Chondrocyte (in vitro differentiated cells): ENCODE measurements at regions not wholly inside any gene's neighbourhood (a gene's known extent, or its start where the extent isn't known, plus 50 kb on each side); places are given as distances from the start of the nearest gene placed in this dataset.

ENCODE experiments used
- DNase-seq: peaks from one replicate; pipeline ENCODE4 v3.0.0; 2021; ENCODE audit warnings: mixed read lengths, low spot score
- H3K27ac Mint-ChIP-seq: one replicate; pipeline ENCODE4 v1.8.0; 2021; ENCODE audit warnings: mild to moderate bottlenecking, moderate library complexity, mixed read lengths; ENCODE audit not compliant: unreplicated experiment
- H3K27me3 Mint-ChIP-seq: 2 replicates; pipeline ENCODE4 v1.8.0; 2021; ENCODE audit warnings: low read depth, mixed read lengths
- H3K36me3 Mint-ChIP-seq: 2 replicates; pipeline ENCODE4 v1.8.0; 2021; ENCODE audit warnings: low read depth, mixed read lengths
- H3K4me1 Mint-ChIP-seq: 2 replicates; pipeline ENCODE4 v1.8.0; 2021; ENCODE audit warnings: low read depth, mild to moderate bottlenecking, mixed read lengths
- H3K4me3 Mint-ChIP-seq: one replicate; pipeline ENCODE4 v1.8.0; 2021; ENCODE audit warnings: mild to moderate bottlenecking, moderate library complexity, mixed read lengths; ENCODE audit not compliant: unreplicated experiment
- H3K9me3 Mint-ChIP-seq: 2 replicates; pipeline ENCODE4 v1.8.0; 2021; ENCODE audit warnings: low read depth, mixed read lengths
- CTCF ChIP-seq: fragments of 200-600 bp; sonication (generic); IDR thresholded peaks from 2 replicates; pipeline ENCODE4 v1.5.0; 2021; ENCODE audit warnings: antibody characterized with exemption, mild to moderate bottlenecking, moderate library complexity

GRCh38 chr22:49202226-49202625, 625.4 kb downstream of the BRD1 start:
- TF ChIP-seq CTCF = no peak
- peaks cover 4% of the 10 kb centered on the region for H3K27me3 Mint-ChIP-seq
- H3K36me3 Mint-ChIP-seq = no peaks in the 10 kb centered on the region
- no peaks in the 10 kb centered on the region for H3K4me1 Mint-ChIP-seq
- H3K27ac Mint-ChIP-seq = no peak overlapping the region
- peaks cover 19% of the 10 kb centered on the region for H3K9me3 Mint-ChIP-seq
- H3K4me3 Mint-ChIP-seq = no peak overlapping the region
- DNase-seq = peak; percentile 44

DNA sequence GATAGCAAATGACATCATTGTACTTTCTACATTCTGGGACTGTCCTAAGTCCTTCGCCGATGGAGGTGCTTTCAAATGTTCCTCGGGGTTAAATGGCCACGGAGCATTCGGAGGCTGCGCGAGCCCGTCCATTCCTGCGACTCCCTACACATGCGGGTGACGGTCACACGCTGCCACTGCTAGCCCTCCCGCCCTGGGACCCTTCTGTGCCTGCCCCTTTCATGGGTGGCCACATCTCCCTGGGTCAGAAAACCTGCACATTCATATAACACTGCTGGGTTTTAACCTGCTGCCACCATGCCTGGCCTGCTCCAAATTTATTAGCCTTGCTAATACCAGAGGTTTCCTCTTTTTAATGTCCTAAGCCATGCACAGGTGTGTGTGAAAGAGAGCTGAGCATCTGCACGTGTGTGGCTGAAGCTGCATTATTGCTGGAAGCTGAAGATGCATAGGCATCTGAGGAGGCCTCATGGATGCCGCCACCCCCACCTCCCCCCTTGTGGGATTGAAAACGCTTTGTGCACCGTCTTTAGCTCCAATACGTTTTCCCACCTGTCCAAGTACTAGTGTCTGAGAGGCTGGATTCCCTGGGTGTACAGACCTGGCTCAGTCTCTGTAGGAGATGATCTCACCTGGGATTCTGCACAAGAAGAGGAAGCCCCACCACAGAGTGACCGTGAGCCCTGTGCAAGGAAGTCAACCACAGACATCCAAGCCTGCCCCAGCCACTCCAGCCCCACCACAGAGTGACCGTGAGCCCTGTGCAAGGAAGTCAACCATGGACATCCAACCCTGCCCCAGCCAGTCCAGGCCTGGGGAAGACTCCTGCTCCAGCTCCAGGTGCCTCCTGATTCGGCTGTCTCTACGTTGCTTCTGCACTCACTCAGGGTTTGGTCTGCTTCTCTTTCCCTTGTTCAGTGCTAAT, 626.4 kb downstream of the BRD1 start:
- no peak overlapping the region for H3K4me3 Mint-ChIP-seq
- peaks cover 17% of the 10 kb centered on the region for H3K9me3 Mint-ChIP-seq
- H3K27ac Mint-ChIP-seq = no peak overlapping the region
- no peaks in the 10 kb centered on the region for H3K36me3 Mint-ChIP-seq
- peak; percentile 86 for DNase-seq
- peaks cover 4% of the 10 kb centered on the region for H3K27me3 Mint-ChIP-seq
- no peaks in the 10 kb centered on the region for H3K4me1 Mint-ChIP-seq
- TF ChIP-seq CTCF = no peak

DNA sequence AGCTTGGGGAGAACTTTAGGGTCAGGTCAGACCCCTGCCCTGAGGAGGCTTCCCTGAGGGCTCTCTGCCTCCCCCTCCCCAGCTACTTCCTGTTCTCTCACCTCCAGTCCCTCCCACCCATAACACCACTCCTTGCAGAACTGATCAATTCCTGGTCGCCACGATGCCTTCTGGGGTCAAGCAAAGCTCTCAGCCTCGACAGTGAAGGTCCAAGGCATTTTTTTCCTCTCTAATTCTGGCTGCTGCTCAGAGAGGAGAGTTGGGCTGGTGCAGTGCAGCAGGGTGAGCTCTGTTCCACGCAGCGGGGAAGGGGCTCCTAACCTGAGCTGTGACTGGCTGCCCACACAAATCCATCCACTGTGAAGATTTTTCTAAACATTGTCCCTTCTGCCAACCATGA, 628.4 kb downstream of the BRD1 start:
- Mint-ChIP-seq H3K27ac (no peak overlapping the region), H3K36me3 (no peaks in the 10 kb centered on the region), H3K9me3 (peaks cover 2% of the 10 kb centered on the region), H3K27me3 (peaks cover 4% of the 10 kb centered on the region), H3K4me1 (no peaks in the 10 kb centered on the region), H3K4me3 (no peak overlapping the region)
- TF ChIP-seq CTCF = no peak
- peak; percentile 44 for DNase-seq

GRCh38 chr22:49198705-49199084, 629.0 kb downstream of the BRD1 start:
- no peaks in the 10 kb centered on the region for H3K4me1 Mint-ChIP-seq
- H3K27ac Mint-ChIP-seq = no peak overlapping the region
- H3K36me3 Mint-ChIP-seq = no peaks in the 10 kb centered on the region
- peaks cover 2% of the 10 kb centered on the region for H3K9me3 Mint-ChIP-seq
- peak; percentile 52 for DNase-seq
- H3K4me3 Mint-ChIP-seq = no peak overlapping the region
- TF ChIP-seq CTCF = no peak
- peaks cover 4% of the 10 kb centered on the region for H3K27me3 Mint-ChIP-seq

DNA sequence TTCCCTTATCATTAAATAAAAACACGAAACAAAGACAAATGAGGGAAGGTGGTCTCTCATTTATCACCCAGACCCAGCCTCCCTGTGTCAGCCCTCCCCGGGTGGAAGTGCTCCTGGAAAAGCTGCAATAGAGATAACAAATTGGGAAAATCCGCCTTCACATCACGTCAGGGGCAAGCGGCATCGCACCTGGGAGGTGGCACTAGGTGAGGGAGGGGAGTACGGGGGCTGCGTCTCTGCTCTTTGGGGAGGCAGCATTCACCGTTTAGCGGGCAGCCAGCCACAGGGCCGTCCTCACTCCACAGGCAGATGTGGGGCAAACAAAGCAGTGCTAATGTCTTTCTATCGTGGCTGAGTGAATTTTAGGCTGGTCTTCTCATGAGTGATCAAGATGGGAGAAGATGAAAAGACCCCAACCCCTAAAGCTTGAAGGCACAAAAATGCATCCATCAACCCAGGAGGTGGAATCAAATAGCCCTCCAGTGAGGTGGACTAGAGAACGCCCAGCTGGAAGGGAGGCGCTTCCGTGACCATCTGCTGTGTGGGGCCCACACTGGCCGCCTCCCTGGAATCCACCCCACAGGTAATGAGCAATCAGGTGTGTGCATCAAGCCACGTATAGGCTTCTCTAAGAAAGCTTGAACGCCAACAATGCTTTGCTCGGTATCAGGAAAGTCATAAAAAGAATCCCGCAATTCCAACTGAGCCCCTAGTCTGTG, 629.5 kb downstream of the BRD1 start:
- Mint-ChIP-seq H3K27ac (no peak overlapping the region), H3K36me3 (no peaks in the 10 kb centered on the region), H3K9me3 (peaks cover 2% of the 10 kb centered on the region), H3K4me3 (no peak overlapping the region), H3K27me3 (peaks cover 4% of the 10 kb centered on the region), H3K4me1 (no peaks in the 10 kb centered on the region)
- TF ChIP-seq CTCF = no peak
- DNase-seq = peak; percentile 68
